Stimulated activated CD4-positive, alpha-beta T cell treated with anti-CD3 and anti-CD28 coated beads, Interleukin-2, amount 100 ng/mL, for 48 hours (primary cell): ENCODE measurements at regions not wholly inside any gene's neighbourhood (a gene's known extent, or its start where the extent isn't known, plus 50 kb on each side); places are given as distances from the start of the nearest gene placed in this dataset.

Experiments used
- DNase-seq, 2 donors: peaks; one replicate each; pipeline ENCODE4 v3.0.0-alpha.2; 2020

DNA sequence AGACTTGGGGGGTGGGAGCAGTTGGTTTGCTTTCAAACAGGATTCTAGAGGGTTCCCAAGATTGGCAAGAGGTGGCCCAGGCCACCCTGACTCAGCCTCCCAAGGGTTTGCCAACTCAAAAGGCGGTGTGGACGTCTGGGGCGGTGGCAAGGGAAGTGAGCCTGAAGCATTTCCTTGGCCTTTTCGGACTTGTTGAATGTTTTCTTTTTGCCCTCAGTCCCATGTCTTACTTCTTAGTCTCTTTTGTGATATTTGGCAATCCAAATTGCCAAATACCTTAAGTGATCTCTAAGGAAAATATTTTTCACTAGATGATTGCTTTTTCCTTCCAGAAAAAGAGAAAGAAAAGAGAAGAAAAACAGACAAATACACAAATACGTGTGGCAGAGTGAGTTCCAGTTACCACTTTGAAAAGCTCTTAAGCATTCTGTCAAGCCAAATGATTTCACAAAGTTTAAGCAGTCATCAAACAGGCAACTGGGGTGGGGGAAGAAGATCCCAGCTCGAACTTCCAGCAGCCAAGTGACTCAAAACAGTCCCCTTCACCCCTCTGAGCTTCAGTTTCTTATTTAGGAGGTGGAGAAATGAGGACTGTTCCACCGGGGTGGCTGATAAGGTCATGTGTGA, 374.6 kb upstream of the USP24 start:
- no peak for DNase-seq

DNA sequence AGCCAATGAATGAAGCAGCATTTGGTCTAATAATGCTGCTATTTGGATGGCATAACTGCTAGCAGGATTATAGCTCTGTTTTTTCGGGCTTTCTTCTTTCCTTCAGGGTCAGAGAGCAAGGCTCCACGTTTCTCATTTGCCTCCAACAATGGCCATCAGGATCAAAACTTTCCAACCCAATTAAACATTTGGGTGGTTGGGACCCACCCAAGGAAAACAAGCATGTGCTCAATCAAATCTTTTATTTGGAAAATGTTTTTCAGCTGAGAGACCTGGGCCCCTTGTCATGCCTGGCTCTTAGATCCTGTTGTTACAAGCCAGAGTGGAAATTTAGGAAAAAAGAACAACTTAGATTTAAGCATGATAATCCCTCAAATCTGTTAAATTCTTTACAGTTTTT, 373.1 kb upstream of the USP24 start:
- no peak for DNase-seq

GRCh38 chr1:55586771-55587170, 371.6 kb upstream of the USP24 start:
- DNase-seq = no peak

GRCh38 chr1:55585402-55585792, 370.2 kb upstream of the USP24 start:
- DNase-seq = no peak

- no peak for DNase-seq
Observed at GRCh38 chr1:55584526-55585401, 369.6 kb upstream of the USP24 start.

DNA sequence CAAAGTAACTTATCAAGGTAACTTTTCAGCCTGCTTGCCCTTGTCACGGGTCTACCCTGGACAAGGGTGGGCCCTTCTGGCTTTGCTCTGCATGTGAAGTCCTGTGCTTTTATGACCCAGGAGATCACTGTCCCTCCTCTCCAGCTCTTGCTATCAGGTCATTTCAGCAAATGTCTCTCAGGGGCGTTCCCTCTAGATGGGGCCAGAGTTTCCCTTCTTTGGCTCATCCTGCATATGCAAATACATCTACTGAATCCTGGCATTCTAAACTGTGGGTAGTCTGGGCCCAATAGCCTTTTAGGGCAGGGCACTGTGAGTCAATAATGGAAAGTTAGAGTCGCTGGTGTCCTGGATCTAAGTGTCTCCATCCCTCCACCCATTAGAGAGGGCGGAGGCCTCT, 366.9 kb upstream of the USP24 start:
- DNase-seq = no peak

GRCh38 chr1:55580845-55581332, 365.7 kb upstream of the USP24 start:
- DNase-seq = no peak

DNA sequence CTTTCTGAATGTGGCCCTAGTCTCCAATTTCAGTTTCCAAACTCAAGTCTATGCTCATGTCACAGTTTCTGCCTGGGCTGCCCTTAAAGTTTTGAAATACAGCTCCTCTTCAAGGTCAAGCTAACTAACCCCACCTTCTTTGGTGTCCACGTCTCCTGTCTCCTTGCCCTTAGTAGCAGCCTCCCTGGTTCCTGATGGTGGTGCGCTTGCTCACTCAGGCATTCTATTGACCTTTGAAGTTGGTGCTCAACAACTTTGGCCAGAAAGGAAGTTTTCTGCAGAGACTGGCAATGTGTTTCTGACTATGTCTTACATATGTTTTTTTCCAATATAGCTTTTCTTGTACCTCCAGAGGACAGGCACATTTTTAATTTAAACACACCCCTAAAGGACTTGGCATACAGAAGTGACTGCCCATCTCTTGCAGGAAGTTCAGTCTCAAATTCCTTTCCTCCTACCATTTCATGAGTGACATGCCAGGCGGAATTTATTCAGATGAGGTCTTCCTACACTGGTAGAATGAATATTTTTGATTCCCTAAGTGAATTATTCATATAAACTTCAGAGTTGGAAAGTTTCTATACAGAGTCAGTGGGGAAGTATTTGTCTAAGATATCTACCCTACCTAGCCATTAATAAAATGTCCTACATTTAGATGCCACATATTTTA, 364.3 kb upstream of the USP24 start:
- DNase-seq = no peak

DNA sequence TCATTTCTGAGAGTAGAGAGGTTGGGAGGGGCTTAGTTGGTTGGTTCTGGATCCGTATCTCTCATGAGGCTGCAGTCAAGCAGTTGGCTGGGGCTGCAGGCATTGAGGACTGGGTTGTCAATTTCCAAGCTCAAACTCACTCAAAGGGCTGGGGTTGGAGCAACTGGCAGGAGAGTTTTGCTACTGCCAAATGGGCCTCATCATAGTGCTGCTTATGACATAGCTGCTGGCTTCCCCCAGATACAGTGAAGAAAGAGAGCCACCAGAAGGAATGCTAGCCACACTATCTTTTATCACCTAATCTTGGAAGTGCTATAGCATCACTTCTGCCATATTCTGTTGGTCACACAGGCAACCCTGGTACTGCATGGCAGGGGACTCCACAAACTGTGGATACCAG, 363.5 kb upstream of the USP24 start:
- DNase-seq = no peak

DNA sequence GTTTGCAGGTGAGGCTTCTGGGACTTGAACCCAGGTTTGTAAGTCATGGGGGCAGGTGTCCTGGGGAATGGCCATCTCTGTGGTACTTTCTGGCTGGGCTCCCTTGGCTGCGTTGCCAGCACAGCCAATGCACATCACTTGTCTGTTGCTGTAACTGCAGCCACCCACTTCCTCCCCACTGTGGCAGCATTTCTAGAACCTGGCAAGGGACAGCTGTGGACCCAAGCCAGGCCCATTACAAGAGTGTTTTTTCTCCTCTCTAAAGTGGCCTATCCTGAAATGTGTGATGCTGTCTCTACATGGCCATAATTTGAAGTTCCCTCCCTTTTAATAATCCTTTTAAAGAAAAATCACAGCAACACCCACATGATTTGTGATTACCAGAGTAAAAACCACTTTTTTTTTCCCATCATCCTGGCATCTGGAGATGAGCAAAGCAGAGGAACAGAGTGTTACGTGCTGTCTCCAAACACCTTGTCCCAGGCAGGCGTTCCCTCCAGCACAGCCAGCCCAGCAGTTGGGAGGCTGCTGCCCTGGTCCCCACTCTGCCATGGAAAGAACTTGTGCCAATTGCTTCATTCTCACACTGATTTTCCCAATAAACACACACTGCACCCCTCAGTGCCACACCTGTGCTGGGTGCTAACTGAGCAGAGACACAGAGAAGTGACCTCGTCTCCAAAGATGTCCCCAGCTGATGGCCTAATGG, 360.6 kb upstream of the USP24 start:
- no peak for DNase-seq

DNA sequence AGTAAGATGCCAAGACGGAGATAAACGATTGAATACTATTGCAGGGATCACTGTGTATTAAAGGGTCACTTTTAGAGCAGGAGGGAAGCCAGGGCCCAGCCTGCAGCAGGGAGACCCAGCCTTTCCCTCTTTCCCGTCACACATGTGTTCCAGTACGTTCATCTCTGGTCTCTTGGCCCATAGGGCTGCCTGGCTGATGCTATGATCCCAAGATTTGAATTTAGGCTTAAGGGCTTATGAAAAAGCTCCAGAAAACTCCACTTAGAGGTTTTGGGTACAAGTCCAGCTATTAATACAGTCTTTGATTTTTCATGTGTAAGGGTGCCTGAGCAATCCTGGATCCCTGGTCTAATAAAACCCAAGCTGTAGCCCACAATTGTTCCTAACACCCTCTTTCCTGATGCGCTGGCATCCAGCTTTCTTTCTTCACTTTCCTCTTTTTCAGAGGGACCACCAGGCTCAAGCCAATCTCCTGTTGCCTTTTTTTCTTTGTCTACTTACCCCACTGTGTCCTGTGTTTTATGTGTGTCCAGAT, 359.6 kb upstream of the USP24 start:
- no peak for DNase-seq

DNA sequence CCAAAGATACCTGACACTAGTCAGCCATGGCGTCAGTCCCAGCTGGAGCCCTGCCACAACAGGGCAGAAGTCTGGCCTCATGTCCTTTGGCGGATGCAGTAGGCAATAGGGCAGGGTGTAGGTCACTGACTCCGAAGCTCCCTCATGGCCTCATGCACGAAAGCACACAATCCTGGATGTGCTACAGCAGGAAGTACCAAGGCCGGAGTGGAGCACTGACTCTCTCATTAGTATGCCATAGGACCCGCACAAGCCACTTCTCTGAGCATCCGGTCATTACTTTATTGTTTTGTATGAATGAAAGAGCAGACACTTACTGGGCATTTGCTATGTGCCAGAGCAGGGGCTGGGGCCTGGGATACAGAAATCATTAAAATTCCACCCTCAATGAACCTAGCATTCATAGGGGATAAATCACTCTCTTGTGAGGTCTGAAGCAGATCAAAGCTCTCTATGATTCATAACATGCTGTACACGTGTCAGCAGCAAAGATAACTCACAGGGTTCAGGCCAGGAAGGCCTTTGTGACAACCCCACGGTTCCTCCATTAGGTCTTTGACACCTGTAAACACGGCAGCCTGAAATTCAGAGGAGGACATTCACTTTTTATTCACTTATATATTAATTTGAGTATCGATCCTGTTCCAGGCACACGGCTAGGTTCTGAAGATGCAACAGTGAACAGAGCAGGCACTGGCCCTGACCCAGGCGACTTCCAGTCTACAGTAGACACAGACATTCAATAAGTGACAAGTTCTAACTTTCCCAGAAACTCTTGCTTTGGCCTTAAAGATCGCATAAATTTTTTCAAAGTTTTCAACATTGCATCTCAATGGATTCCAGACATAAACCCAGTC, 357.9 kb upstream of the USP24 start:
- no peak for DNase-seq

DNA sequence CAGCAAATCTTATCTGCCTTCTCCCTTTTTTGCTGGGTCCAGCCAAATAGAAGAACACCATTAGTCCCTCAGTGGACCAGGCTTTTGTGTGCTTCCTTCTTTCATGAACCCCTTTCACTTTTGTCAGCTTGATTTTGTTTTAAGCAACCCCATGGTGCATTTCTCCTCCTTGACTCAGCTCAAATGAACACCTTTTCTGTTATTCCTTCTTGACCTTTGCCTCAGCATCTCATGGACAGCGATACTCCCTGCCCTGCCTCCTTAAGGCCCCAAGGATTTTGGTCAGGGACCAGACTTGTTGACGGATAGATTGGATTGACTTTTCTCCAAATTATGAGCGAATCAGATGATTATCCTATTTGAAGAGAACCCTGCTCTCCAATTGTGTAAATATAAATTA, 356.6 kb upstream of the USP24 start:
- no peak for DNase-seq

- no peak for DNase-seq
Observed at GRCh38 chr1:55569417-55569816, 354.3 kb upstream of the USP24 start.

GRCh38 chr1:55568732-55569131, 353.6 kb upstream of the USP24 start:
- no peak for DNase-seq

DNA sequence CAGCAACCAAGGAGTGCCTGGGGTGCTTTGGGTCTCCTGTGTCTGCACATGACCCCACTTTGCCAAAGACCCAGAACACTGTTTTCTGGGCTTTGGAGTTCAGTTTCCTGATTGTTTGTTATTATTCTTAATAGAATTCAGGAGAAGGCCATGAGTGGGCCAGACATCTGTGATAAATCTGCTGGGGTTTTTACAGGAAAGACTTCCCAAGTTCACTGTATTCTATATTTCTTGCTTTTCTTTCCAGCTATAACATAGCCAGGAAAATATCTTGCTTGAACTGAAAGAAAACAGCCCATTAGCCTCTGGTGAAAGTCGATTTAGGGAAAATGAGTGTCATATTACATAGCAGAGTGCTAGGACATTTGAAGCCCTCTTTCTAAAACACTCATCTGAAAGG, 345.1 kb upstream of the USP24 start:
- DNase-seq = no peak

- DNase-seq = no peak
Observed at GRCh38 chr1:55559842-55560241, 344.7 kb upstream of the USP24 start.

GRCh38 chr1:55559161-55559611, 344.0 kb upstream of the USP24 start:
- DNase-seq = no peak

GRCh38 chr1:55558515-55558914, 343.4 kb upstream of the USP24 start:
- no peak for DNase-seq

DNA sequence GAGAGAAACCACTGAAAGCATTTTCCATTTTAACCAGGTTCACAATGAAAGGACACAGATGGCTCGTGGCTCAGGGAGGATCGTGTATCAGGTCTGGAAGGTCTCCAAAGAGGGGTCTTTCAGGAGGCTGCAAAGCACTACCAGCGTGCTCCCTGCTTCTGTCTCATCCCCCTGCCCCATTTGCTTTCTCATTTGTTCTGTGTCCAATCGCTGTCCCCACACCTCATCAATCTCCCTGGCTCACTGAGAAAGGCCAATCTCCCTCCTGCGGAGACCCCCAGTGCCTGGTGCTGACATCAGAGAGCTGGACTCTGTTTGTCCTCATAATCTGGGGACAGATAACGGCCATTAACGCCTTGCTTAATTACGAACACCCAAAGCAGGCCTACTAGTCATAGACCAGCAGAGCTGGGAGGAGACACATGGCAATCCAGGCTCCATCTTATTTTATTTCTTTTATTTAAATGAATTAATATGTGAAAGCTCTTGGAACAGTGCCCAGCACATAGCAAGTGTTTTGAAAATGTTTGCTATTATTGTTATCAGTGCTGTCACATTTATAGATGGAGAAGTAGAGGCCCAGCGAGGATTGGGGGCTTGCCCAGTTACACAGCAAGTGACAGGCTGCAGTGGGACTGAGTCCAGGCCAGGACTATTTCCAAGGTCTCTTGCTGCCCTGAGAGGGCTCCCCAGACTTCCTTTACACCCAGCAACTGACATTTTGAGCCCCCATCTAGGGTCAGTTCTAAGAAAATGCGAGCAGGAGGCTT, 341.0 kb upstream of the USP24 start:
- DNase-seq = no peak

GRCh38 chr1:55554611-55555010, 339.4 kb upstream of the USP24 start:
- no peak for DNase-seq
